ENCODE measurements at regions not wholly inside any gene's neighbourhood (a gene's known extent, or its start where the extent isn't known, plus 50 kb on each side); places are given as distances from the start of the nearest gene placed in this dataset.

DNA sequence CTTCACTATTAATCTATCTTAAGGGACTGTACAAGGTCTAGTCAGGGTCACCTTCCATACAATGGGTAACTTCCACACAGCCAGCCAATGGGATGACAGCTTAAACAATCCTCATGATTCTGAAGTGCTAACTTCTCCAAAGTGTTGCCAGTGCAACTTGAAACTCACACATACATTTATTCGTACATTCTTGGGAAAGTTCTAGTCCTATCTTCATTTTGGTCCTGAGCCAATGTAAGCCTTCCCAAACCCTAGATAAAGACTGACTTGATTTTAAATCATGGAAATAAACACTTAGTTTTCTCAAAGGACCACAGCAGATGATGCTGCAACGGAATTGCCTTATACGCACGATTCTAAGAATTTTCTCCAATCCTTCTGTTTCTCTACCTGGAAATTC, 117.5 kb upstream of the COL1A2 start:
- Histone ChIP-seq H2AFZ (ENCODE audit: low read depth, low read length) (no peak overlapping the region), H3K4me3 (ENCODE audit: low read length) (no peak overlapping the region), H3K9me3 (ENCODE audit: low read length) (no peaks in the 10 kb centered on the region), H3K4me1 (ENCODE audit: insufficient read depth, low read length) (peaks cover 44% of the 10 kb centered on the region), H3K27me3 (ENCODE audit: insufficient read depth, low read length) (no peaks in the 10 kb centered on the region), H3K36me3 (ENCODE audit: insufficient read depth, low read length) (no peaks in the 10 kb centered on the region)

DNA sequence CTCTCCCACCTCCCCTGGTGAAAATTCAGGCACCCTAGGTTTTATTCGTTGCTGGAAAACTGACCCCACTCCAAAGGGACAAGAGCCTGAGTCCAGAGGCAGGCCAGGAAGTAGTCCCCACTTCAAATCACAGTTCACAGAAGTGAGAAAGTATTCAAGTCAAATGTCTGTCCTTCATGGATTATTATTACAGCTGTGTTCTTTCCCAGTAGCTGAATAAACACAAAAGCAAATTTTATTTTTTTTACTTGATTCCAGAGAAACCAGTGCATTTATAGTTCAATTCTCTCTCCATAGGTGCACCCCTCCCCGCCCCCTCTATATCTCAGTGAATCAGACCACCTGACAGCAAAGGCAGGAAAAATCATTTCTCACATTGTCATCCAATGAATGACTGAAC, 113.8 kb upstream of the COL1A2 start:
- no peak overlapping the region for H2AFZ ChIP-seq (ENCODE audit: low read depth, low read length)
- H3K27me3 ChIP-seq (ENCODE audit: insufficient read depth, low read length) = no peaks in the 10 kb centered on the region
- no peaks in the 10 kb centered on the region for H3K36me3 ChIP-seq (ENCODE audit: insufficient read depth, low read length)
- H3K4me1 ChIP-seq (ENCODE audit: insufficient read depth, low read length) = peaks cover 33% of the 10 kb centered on the region
- no peaks in the 10 kb centered on the region for H3K9me3 ChIP-seq (ENCODE audit: low read length)
- H3K4me3 ChIP-seq (ENCODE audit: low read length) = no peak overlapping the region

DNA sequence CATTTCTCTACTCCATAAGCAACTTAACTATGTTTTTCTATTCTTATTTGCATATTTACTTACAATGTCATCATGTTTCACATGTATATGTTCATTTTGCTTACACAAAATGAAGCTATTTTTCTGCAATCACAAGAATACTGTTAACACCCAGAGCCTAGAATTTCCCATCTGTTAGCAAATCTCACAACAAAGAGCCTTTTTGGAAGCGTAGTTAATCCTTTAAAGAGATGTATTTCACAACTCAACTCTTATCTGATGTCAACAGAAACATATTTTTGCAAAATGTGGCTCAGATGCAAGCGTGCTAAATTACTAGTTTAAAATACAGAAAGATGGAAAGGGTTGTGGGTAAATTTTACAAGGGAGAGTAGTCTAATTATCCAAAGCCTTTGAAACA, 110.6 kb upstream of the COL1A2 start:
- no peaks in the 10 kb centered on the region for H3K27me3 ChIP-seq (ENCODE audit: insufficient read depth, low read length)
- H2AFZ ChIP-seq (ENCODE audit: low read depth, low read length) = no peak overlapping the region
- no peaks in the 10 kb centered on the region for H3K36me3 ChIP-seq (ENCODE audit: insufficient read depth, low read length)
- peaks cover 13% of the 10 kb centered on the region for H3K4me1 ChIP-seq (ENCODE audit: insufficient read depth, low read length)
- H3K4me3 ChIP-seq (ENCODE audit: low read length) = no peak overlapping the region
- H3K9me3 ChIP-seq (ENCODE audit: low read length) = no peaks in the 10 kb centered on the region

DNA sequence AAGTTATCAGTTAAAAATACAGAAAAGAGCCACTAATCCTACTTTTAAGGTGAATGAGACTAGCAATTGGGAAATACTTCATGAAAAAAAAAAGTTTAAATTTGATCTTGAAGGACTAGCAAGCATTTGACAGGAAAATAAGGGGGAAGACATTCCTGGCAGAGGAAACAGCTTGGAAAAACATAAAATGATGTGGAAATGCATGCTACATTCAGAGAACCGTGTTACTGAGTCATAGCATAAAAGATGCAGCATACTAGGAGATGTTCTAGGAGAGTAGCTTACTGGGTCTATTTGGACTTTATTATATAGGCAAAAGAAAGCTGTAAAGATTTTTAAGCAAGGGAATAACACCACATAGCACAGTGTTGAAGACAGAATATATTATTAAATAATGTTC, 108.6 kb upstream of the COL1A2 start:
- Histone ChIP-seq H3K27me3 (ENCODE audit: insufficient read depth, low read length) (no peaks in the 10 kb centered on the region), H3K9me3 (ENCODE audit: low read length) (no peaks in the 10 kb centered on the region), H3K4me3 (ENCODE audit: low read length) (no peak overlapping the region), H3K4me1 (ENCODE audit: insufficient read depth, low read length) (peaks cover 7% of the 10 kb centered on the region), H3K36me3 (ENCODE audit: insufficient read depth, low read length) (no peaks in the 10 kb centered on the region), H2AFZ (ENCODE audit: low read depth, low read length) (no peak overlapping the region)

DNA sequence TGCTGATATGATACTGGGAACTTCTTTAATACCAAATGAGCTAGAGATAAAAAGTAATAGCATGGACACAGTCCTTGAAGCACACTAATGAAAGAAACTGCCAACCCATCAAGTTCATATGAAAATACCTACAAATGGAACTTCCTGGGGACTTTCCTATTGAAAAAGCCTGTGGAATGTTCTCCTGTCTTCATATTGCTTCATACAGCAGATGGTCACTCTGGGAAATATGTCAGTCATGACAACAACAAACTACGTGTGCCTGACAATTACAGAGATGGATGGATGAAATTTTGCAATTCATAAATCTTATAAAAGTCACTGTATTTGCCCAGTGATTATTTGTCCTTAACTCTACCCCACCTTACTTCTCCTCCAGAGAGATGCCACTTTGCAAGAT, 106.6 kb upstream of the COL1A2 start:
- Histone ChIP-seq H3K4me1 (ENCODE audit: insufficient read depth, low read length) (peaks cover 3% of the 10 kb centered on the region), H3K36me3 (ENCODE audit: insufficient read depth, low read length) (no peaks in the 10 kb centered on the region), H3K27me3 (ENCODE audit: insufficient read depth, low read length) (no peaks in the 10 kb centered on the region), H3K9me3 (ENCODE audit: low read length) (no peaks in the 10 kb centered on the region), H2AFZ (ENCODE audit: low read depth, low read length) (no peak overlapping the region), H3K4me3 (ENCODE audit: low read length) (no peak overlapping the region)

DNA sequence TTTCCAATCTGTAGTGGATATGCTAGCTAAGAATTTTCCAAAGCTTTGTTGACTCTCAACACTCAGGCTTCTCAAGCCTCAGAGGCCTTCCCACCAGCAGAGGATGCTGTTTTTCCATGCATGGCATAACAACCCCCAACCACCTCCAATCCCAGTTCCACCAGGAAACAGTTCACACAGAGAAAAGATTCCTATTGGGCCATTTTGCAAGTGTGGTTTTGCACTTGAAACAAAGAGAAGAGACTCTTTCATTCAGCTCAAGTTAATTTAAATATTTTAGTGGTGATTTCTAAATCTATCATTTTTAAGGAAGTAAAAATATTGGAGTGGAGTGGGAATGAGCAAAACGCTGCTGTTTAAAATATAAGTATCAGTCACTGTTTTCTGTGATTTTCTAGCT, 105.6 kb upstream of the COL1A2 start:
- Histone ChIP-seq H3K27me3 (ENCODE audit: insufficient read depth, low read length) (no peaks in the 10 kb centered on the region), H2AFZ (ENCODE audit: low read depth, low read length) (no peak overlapping the region), H3K4me1 (ENCODE audit: insufficient read depth, low read length) (peaks cover 3% of the 10 kb centered on the region), H3K4me3 (ENCODE audit: low read length) (no peak overlapping the region), H3K36me3 (ENCODE audit: insufficient read depth, low read length) (no peaks in the 10 kb centered on the region), H3K9me3 (ENCODE audit: low read length) (no peaks in the 10 kb centered on the region)

DNA sequence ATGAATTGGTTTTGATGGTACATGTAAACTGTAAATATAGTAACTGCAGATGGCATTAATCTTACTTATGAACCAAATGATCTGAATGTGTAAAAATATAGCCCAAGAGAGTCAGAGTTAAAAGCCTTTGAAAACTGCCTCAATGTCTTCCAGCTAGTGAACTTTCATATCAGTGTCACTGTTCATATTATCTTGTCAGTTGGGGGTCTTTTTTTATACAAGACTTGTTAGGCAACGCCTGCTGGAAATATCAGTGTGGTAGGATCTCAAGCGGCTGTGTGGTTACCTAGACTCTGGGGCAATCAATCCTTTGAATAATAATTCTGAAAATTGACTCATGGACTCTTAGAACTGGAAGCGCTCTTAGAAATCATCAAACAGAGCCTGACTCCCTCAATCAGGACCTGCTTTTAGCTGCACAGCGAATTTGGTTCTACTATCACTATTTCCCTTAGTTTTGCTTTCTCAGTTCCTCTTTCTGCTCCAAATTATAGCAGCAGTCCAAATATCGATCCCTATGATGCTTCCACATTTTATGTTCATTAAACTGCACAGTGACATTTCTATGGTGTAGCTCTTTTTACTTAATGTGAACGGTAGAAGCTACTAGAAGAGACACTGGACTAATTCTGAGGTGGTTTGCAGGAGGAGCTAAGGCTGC, 100.1 kb upstream of the COL1A2 start:
- H3K36me3 ChIP-seq (ENCODE audit: insufficient read depth, low read length) = no peaks in the 10 kb centered on the region
- no peak overlapping the region for H3K4me3 ChIP-seq (ENCODE audit: low read length)
- H3K27me3 ChIP-seq (ENCODE audit: insufficient read depth, low read length) = no peaks in the 10 kb centered on the region
- H3K4me1 ChIP-seq (ENCODE audit: insufficient read depth, low read length) = peaks cover 3% of the 10 kb centered on the region
- no peak overlapping the region for H2AFZ ChIP-seq (ENCODE audit: low read depth, low read length)
- no peaks in the 10 kb centered on the region for H3K9me3 ChIP-seq (ENCODE audit: low read length)

DNA sequence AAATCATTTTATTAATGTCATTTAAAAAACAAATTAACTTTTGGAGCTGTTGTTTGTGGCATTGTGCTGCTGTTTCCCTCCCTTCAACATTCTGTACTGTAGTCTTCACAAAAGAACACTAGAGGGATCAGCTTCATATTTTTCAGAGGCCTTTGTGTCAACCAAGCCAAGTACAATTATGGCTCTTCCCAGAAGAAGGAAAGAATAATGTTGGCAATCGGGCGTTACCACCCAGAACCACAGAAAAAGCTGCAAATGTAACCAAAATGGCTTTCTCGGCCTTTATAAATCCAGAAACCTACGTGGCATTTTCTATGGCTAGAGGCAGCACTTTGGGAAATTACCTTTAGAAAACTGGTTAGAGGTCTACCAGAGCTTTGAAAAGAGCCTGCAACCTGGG, 98.8 kb upstream of the COL1A2 start:
- no peaks in the 10 kb centered on the region for H3K9me3 ChIP-seq (ENCODE audit: low read length)
- H3K4me3 ChIP-seq (ENCODE audit: low read length) = no peak overlapping the region
- H2AFZ ChIP-seq (ENCODE audit: low read depth, low read length) = no peak overlapping the region
- no peaks in the 10 kb centered on the region for H3K36me3 ChIP-seq (ENCODE audit: insufficient read depth, low read length)
- peaks cover 7% of the 10 kb centered on the region for H3K4me1 ChIP-seq (ENCODE audit: insufficient read depth, low read length)
- H3K27me3 ChIP-seq (ENCODE audit: insufficient read depth, low read length) = no peaks in the 10 kb centered on the region

DNA sequence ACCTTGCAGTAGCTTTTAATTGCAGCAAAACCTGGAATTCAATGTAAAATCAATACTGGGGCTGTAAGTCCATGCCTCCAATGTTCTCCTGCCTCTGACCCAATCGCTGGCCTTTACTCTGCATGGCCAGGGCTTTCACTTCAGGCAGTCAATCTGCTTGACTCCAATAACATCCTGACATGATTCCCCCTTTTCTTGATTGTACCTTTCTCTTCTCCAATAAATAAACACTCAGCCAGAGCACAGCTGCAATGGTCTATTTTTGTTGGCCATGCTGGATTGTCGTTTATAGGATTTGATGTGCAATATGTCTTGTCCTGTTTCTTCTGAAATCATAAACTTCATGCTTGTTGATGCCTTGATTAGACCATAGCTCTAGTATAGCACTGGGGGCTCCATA, 97.8 kb upstream of the COL1A2 start:
- no peaks in the 10 kb centered on the region for H3K9me3 ChIP-seq (ENCODE audit: low read length)
- H3K36me3 ChIP-seq (ENCODE audit: insufficient read depth, low read length) = no peaks in the 10 kb centered on the region
- H3K4me3 ChIP-seq (ENCODE audit: low read length) = no peak overlapping the region
- peaks cover 17% of the 10 kb centered on the region for H3K4me1 ChIP-seq (ENCODE audit: insufficient read depth, low read length)
- H2AFZ ChIP-seq (ENCODE audit: low read depth, low read length) = no peak overlapping the region
- no peaks in the 10 kb centered on the region for H3K27me3 ChIP-seq (ENCODE audit: insufficient read depth, low read length)

DNA sequence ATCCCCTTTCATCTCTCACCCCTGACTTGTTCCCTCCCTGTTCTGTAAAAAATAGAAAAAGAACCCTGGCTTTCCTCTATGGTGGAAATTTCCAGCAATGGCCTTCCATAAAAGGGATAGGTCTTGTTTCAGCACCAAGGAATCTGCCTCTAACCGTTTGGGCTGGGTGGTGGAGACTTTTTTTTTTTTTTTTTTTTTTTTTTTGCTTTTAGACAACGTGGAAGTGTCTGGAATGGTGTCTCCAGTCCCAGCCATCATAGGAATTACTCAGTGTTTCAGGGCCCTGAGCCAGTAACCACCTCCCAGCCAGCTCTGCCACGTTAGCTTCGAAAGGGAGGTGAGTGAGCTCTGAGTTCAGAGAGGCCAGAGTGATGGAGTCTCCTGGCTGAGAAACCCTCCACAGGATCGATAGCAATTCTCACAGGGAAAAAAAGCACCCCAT, 97.3 kb upstream of the COL1A2 start:
- H2AFZ ChIP-seq (ENCODE audit: low read depth, low read length) = no peak overlapping the region
- H3K27me3 ChIP-seq (ENCODE audit: insufficient read depth, low read length) = no peaks in the 10 kb centered on the region
- peaks cover 23% of the 10 kb centered on the region for H3K4me1 ChIP-seq (ENCODE audit: insufficient read depth, low read length)
- H3K4me3 ChIP-seq (ENCODE audit: low read length) = no peak overlapping the region
- no peaks in the 10 kb centered on the region for H3K9me3 ChIP-seq (ENCODE audit: low read length)
- H3K36me3 ChIP-seq (ENCODE audit: insufficient read depth, low read length) = no peaks in the 10 kb centered on the region

DNA sequence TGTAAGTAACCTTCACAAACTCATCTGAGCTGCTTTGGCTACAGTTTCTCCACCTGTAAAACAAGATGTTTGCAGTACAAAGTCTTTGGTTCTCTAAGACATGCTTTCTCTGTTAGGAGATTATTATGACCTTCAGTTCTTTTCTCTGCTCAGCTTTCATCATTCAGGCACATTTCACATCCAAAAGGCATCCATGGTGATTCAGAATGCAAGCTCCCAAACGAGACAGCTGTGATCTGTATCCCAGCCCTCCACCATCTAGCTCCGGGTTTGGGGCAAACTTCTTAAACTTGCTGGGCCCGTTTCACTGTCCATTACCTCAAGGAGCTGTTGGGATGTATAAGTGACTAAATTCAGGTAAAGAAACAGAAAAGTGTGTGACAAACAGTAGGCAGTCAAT, 95.8 kb upstream of the COL1A2 start:
- Histone ChIP-seq H3K27me3 (ENCODE audit: insufficient read depth, low read length) (no peaks in the 10 kb centered on the region), H3K4me3 (ENCODE audit: low read length) (no peak overlapping the region), H3K36me3 (ENCODE audit: insufficient read depth, low read length) (no peaks in the 10 kb centered on the region), H2AFZ (ENCODE audit: low read depth, low read length) (no peak overlapping the region), H3K4me1 (ENCODE audit: insufficient read depth, low read length) (peaks cover 37% of the 10 kb centered on the region), H3K9me3 (ENCODE audit: low read length) (no peaks in the 10 kb centered on the region)

DNA sequence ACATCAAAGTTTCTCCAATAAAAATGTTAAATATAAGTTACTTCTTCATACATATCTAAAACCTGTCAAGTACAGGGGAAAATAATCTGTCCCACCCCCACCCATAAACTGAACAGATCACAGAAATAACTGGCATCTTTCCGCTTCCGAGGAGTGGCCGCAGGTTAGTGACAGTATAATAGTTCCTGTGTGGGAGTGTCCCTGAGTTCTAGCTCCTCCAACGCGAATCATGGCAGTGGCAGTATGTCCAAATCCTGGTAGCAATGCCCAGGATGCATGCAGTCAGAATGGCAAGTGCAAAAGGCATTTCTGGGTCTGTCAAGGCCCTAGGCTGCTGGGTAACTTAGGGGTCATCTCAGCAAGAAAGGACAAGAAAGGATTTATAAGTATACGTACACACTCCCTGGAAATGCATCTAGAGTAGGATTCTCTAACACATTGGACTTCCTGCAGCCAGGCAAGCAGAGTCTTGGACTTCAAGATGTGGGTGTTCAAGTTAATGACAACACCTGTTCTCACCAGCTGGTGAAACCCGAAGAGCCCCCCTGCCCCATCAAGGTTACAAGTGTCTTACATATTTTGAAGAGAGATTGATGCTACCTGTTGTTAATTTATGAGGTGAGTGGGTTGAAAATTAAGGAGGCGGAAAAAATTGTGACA, 94.4 kb upstream of the COL1A2 start:
- Histone ChIP-seq H3K4me1 (ENCODE audit: insufficient read depth, low read length) (peaks cover 39% of the 10 kb centered on the region), H3K27me3 (ENCODE audit: insufficient read depth, low read length) (no peaks in the 10 kb centered on the region), H2AFZ (ENCODE audit: low read depth, low read length) (peak overlapping the region; percentile 50), H3K36me3 (ENCODE audit: insufficient read depth, low read length) (no peaks in the 10 kb centered on the region), H3K9me3 (ENCODE audit: low read length) (no peaks in the 10 kb centered on the region), H3K4me3 (ENCODE audit: low read length) (no peak overlapping the region)

DNA sequence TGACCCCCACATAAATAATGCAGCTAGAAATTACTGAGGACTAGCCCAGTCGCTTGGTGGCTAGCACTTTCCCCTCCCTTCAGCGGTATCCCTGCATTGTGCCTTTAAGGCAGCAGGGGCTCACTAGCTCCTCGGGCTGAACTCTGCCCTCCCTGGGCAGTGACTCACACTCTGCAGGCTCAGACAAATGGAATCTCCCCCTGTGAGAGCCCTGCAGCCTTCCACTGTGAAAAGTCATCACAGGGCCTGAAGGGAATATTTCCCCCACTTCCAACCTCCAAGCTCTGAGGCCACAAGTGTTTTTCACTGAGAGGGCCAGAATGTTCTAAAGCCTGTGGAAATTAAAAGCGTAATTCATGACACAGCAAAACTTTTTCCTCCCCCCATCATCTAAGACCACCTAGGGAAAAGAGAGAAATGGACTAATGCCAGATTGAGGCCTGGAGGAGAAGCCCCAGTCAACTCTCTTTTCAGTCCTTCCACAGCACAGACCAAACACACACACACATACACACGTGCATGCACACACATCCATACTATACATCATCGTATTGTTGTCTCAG, 93.6 kb upstream of the COL1A2 start:
- peaks cover 39% of the 10 kb centered on the region for H3K4me1 ChIP-seq (ENCODE audit: insufficient read depth, low read length)
- no peaks in the 10 kb centered on the region for H3K9me3 ChIP-seq (ENCODE audit: low read length)
- H3K4me3 ChIP-seq (ENCODE audit: low read length) = peak overlapping the region; percentile 9

More for the DNA sequence above, 93.6 kb upstream of the COL1A2 start:
- Histone ChIP-seq H3K36me3 (ENCODE audit: insufficient read depth, low read length) (no peaks in the 10 kb centered on the region), H2AFZ (ENCODE audit: low read depth, low read length) (peak overlapping the region; percentile 50), H3K27me3 (ENCODE audit: insufficient read depth, low read length) (no peaks in the 10 kb centered on the region)

Measured in neuron (in vitro differentiated cells).